ENCODE measurements at regions not wholly inside any gene's neighbourhood (a gene's known extent, or its start where the extent isn't known, plus 50 kb on each side); places are given as distances from the start of the nearest gene placed in this dataset.

GRCh38 chr14:95386536-95387095 is 66.9 kb upstream of the CLMN start:
- DNase-seq (ENCODE audit: low spot score) = no peak

GRCh38 chr14:95385701-95386100 is 66.0 kb upstream of the CLMN start:
- DNase-seq (ENCODE audit: low spot score) = no peak

GRCh38 chr14:95382747-95383146 is 63.0 kb upstream of the CLMN start:
- no peak for DNase-seq (ENCODE audit: low spot score)

DNA sequence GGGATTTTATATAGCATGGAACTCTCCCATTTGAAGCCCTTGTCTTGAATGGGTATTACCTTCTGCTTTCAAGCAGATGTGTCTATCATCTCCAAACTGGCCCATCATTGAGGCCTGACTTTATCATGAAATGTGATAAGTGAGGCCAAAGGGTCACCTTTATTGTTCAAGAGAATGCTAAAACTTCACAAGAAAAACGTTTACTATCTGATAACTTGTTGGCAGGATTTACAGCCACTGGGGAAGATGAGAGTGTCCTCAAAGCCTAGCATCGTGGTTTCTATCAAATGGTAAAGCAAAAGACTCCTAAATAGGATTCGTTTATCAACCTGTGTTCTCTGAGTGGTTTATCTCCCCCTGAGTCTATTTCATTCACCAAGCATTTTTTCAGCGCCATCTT is 62.0 kb upstream of the CLMN start:
- DNase-seq (ENCODE audit: low spot score) = no peak

- no peak for DNase-seq (ENCODE audit: low spot score)
Observed at GRCh38 chr14:95380350-95381042, 60.8 kb upstream of the CLMN start.

GRCh38 chr14:95379634-95380033 is 59.9 kb upstream of the CLMN start:
- DNase-seq (ENCODE audit: low spot score) = no peak

DNA sequence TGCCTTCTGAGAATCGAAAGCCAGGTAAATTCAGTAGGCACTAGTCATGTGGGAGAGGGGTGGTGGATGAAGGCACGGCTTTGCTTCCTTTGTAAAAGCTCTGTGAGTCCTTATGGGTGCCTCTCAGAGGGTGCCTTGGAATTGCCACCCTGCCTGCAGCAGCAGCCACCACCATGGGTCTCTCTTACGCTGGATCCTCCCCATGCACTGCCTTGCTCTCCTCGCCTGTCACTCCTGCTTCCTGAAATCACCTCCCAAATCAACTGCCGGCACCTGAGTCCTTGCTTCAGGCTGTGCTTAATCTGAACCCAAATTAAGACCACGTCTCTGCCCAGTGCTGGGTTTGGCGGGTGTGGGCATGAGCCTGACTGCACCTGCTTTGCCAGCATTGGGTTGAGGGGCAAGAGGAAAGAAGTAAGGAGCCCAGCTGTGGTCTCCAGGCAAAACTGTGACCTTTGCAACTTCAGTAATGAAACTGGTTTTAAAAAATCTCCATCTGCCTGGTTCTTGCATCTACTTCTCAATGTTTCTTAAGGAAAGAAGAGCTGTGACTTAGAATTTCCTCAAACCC is 55.9 kb upstream of the CLMN start:
- no peak for DNase-seq (ENCODE audit: low spot score)

- no peak for DNase-seq (ENCODE audit: low spot score)
Observed at GRCh38 chr14:95374239-95374997, 54.7 kb upstream of the CLMN start.

DNA sequence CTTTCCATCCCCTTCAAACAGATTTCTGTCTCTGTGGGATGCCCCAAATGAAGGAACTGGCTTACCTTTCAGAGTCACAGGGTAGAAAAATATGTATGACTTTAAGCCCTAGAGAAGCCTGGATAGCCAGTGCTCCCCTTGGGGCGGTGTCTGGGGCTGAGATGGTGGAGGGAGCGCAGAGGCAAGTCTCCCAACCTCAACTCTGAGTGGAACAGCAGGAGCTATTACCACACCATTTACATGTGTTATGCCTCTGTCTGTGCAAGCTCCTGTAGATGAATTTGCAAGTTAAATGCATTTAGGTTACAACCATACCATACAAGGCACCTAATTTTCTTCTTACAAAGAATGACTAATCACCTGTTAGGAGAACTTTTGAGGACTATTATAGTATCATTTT is 50.4 kb upstream of the CLMN start:
- DNase-seq (ENCODE audit: low spot score) = no peak
